Transverse colon (tissue), 4 donors: ENCODE measurements at regions not wholly inside any gene's neighbourhood (a gene's known extent, or its start where the extent isn't known, plus 50 kb on each side); places are given as distances from the start of the nearest gene placed in this dataset.
"Not testable (repeated sequence)": the region's sequence is repeated elsewhere in the genome, so short reads cannot be mapped to it uniquely, and the experiment has no call there.

ENCODE experiments used
- DNase-seq: peaks from one replicate; pipeline ENCODE4 v3.0.0-alpha.2; 2019
- H3K27ac ChIP-seq, 4 donors: fragments of 200-600 bp; sonication (generic); 2 replicates each; pipeline ENCODE4 v1.5.1; 2016 to 2018; ENCODE audit warnings: inconsistent platforms in 4 of 4
- H3K27me3 ChIP-seq: fragments of 200-600 bp; sonication (generic); 2 replicates; pipeline ENCODE4 v1.5.1; 2017; ENCODE audit warnings: inconsistent platforms
- H3K36me3 ChIP-seq, 4 donors: fragments of 200-600 bp; sonication (generic); 2 replicates each; pipeline ENCODE4 v1.5.1; 2017 to 2019; ENCODE audit warnings: inconsistent platforms in 4 of 4
- H3K4me1 ChIP-seq, 4 donors: fragments of 200-600 bp; sonication (generic); 2 replicates each; pipeline ENCODE4 v1.5.1; 2017 to 2020; ENCODE audit warnings: inconsistent platforms in 4 of 4
- H3K4me3 ChIP-seq, 4 donors: fragments of 200-600 bp; sonication (generic); 1 replicate in 1 of 4; 2 replicates in 3 of 4; pipeline versions ENCODE4 v1.5.1 to v1.6.1; 2017 to 2019; ENCODE audit warnings: inconsistent platforms in 4 of 4
- H3K9me3 ChIP-seq, 2 donors: fragments of 200-600 bp; sonication (generic); 2 replicates each; pipeline ENCODE4 v1.5.1; 2017 to 2019; ENCODE audit warnings: inconsistent platforms in 2 of 2
- CTCF ChIP-seq, 5 experiments: fragments of 200-600 bp in 3 of 5; fragments of 450-650 bp in 2 of 5; sonication (generic) in 3 of 5; IDR thresholded peaks; 1 replicate in 2 of 5; 2 replicates in 3 of 5; pipeline ENCODE4 v1.5.1; 2016 to 2017; ENCODE audit warnings: antibody characterized with exemption in 5 of 5, inconsistent platforms in 3 of 5, mild to moderate bottlenecking in 2 of 5, moderate library complexity in 1 of 5
- EP300 ChIP-seq: sonication (generic); formaldehyde crosslinking; IDR thresholded peaks from one replicate; pipeline ENCODE4 v1.6.1; 2017; ENCODE audit warnings: antibody characterized with exemption, low read depth
- POLR2A ChIP-seq: fragments of 450-650 bp; IDR thresholded peaks from one replicate; pipeline ENCODE4 v1.6.1; 2016; ENCODE audit warnings: antibody characterized with exemption, mild to moderate bottlenecking, moderate library complexity
- POLR2AphosphoS5 ChIP-seq, 3 donors: sonication (generic); formaldehyde crosslinking; IDR thresholded peaks; one replicate each; pipeline ENCODE4 v1.6.1; 2016; ENCODE audit warnings: antibody characterized with exemption in 3 of 3
- WGBS, 2 donors: methylation state at CpG; one replicate each; pipeline ENCODE4 v1.1.5; 2018; ENCODE audit warnings: low coverage in 1 of 2; 5-methylcytosine and 5-hydroxymethylcytosine counted together
- in situ Hi-C, 4 donors: fragments of 200-750 bp; cut with MboI; loops; one replicate each; pipeline versions ENCODE4 v1.15.0 to v1.15.1; 2017; ENCODE audit warnings: low sequenced_read_pairs in 3 of 4, low pct_ligation_motif_present in 1 of 4, low pct_unique_long_range_greater_than_20kb in 1 of 4
- intact Hi-C: fragments of 100-400 bp; cut with DNase I; formaldehyde crosslinking; loops from one replicate; pipeline ENCODE4 v1.15.1; 2023; ENCODE audit warnings: low total_unique reads

- no peaks in the 10 kb centered on the region for H3K27me3 ChIP-seq
- no peaks in the 10 kb centered on the region for H3K4me1 ChIP-seq
- no peak for TF ChIP-seq POLR2AphosphoS5 (IDR thresholded peaks at IDR 0.05)
- no peak for TF ChIP-seq EP300
- TF ChIP-seq POLR2A: no peak
- TF ChIP-seq CTCF (IDR thresholded peaks at IDR 0.05): no peak
- H3K9me3 ChIP-seq: no peaks in the 10 kb centered on the region
- in situ Hi-C loops: no loop called here
- no peak for DNase-seq
- intact Hi-C loops: no loop called here
- H3K27ac ChIP-seq: no peak overlapping the region
- no peaks in the 10 kb centered on the region for H3K36me3 ChIP-seq
- H3K4me3 ChIP-seq: no peak overlapping the region
These were observed 114.9 kb upstream of the SMIM31 start for GRCh38 chr4:164639001-164639400.

GRCh38 chr4:164648151-164648848 lies 105.6 kb upstream of the SMIM31 start:
- WGBS, 2 donors: 55 to 71% methylated on average over 1 of the region's 1 CpG
- H3K4me3 ChIP-seq: no peak overlapping the region
- in situ Hi-C loops: no loop called here
- no peak overlapping the region for H3K27ac ChIP-seq
- no peaks in the 10 kb centered on the region for H3K36me3 ChIP-seq
- intact Hi-C loops: no loop called here
- no peaks in the 10 kb centered on the region for H3K27me3 ChIP-seq
- TF ChIP-seq POLR2AphosphoS5 (IDR thresholded peaks at IDR 0.05) (no peak), POLR2A (no peak), EP300 (no peak), CTCF (IDR thresholded peaks at IDR 0.05) (no peak)
- no peaks in the 10 kb centered on the region for H3K4me1 ChIP-seq
- no peaks in the 10 kb centered on the region for H3K9me3 ChIP-seq
- no peak for DNase-seq

- H3K4me1 ChIP-seq: no peaks in the 10 kb centered on the region
- H3K9me3 ChIP-seq: no peaks in the 10 kb centered on the region
- H3K4me3 ChIP-seq: no peak overlapping the region
- H3K27me3 ChIP-seq: no peaks in the 10 kb centered on the region
- H3K27ac ChIP-seq: no peak overlapping the region
- TF ChIP-seq CTCF (IDR thresholded peaks at IDR 0.05) (no peak), POLR2AphosphoS5 (IDR thresholded peaks at IDR 0.05) (no peak), EP300 (no peak), POLR2A (no peak)
- no peaks in the 10 kb centered on the region for H3K36me3 ChIP-seq
- intact Hi-C loops: no loop called here
- no peak for DNase-seq
- WGBS, 2 donors: 71 to 83% methylated on average over 4 of the region's 4 CpGs
- in situ Hi-C loops: no loop called here
These were observed 105.1 kb upstream of the SMIM31 start for GRCh38 chr4:164648849-164649212.

- in situ Hi-C loops: no loop called here
- 67 to 78% methylated on average over 1 of the region's 1 CpG for WGBS, 2 donors
- Histone ChIP-seq H3K9me3 (no peaks in the 10 kb centered on the region), H3K36me3 (no peaks in the 10 kb centered on the region), H3K4me3 (no peak overlapping the region), H3K27me3 (no peaks in the 10 kb centered on the region), H3K27ac (no peak overlapping the region), H3K4me1 (no peaks in the 10 kb centered on the region)
- TF ChIP-seq POLR2A (no peak), EP300 (no peak), POLR2AphosphoS5 (IDR thresholded peaks at IDR 0.05) (no peak), CTCF (IDR thresholded peaks at IDR 0.05) (no peak)
- no peak for DNase-seq
- intact Hi-C loops: no loop called here
These were observed 94.2 kb upstream of the SMIM31 start for GRCh38 chr4:164659765-164660164.

GRCh38 chr4:164676152-164676551 lies 77.8 kb upstream of the SMIM31 start:
- DNase-seq, H3K27me3 ChIP-seq, H3K36me3 ChIP-seq, H3K9me3 ChIP-seq, H3K4me1 ChIP-seq, H3K27ac ChIP-seq, in situ Hi-C loops, H3K4me3 ChIP-seq, intact Hi-C loops: not testable (repeated sequence)
- WGBS, 2 donors: 75% methylated on average over 9 of the region's 9 CpGs; no CpG with 5 or more reads in 1 of the 2 donors
